ENCODE measurements at regions not wholly inside any gene's neighbourhood (a gene's known extent, or its start where the extent isn't known, plus 50 kb on each side); places are given as distances from the start of the nearest gene placed in this dataset.

DNA sequence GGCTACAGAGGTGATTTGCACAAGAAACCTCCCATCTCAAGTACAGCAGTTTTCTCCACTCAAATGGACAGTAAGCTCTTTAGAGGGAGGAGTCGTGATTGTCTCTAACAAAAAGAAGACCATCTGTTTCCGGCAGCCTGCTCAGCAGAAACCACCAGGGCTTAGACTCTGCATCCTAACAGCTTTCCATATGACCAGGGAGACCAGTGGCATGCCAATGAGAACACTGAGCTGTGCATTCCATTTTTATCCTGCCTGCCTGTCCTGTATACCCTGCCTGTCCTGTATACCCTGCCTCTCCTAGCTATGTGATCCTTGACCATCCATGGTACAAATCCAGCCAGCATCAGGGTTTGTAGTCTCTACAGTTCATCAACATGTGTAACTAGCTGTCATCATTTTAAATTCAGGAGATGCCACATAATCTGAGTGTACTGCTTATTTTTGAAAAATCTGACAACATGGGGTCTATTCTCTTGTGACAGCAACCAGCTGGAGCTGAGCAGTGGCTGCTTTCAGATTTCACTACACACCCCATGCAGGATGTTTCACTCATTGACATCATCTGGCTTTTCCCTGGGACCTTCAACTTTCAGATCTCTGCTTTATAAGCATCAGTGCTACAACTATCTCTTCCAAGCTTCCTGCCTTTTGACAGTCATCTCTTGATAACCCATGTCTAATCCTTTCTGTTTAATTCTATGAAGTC, 50.5 kb upstream of the POU2AF2 start:
- H3K4me3 ChIP-seq (ENCODE audit: low read depth, low read length), result no peak overlapping the region
- no peak for DNase-seq (ENCODE audit: low read depth)

DNA sequence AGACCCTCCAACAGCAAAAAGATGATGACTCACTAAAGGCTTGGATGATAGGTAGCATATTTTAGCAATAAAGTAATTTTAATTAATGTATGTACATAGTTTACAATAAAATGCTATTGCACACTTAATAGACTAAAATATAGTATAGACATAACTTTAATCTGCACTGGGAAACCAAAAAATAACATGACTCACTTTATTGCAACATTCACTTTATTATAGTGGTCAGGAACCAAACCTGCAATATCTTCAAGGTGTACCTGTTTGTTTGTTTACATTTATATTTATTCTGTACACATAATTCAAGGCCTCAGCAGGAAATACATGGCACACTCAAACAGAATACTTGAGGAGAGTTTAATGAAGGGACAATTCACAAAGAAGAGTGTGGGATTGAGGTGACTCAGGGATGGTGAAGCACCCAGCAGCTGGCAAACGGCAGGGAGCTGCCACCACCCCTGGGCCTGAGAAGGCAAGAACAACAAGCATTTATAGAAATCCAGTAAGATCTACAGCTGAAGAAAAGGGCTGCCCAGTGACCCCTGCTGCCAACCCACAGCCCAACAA, 51.5 kb upstream of the POU2AF2 start:
- no peak overlapping the region for H3K4me3 ChIP-seq (ENCODE audit: low read depth, low read length)
- DNase-seq (ENCODE audit: low read depth), result no peak

GRCh38 chr11:111189466-111189865, 56.1 kb upstream of the POU2AF2 start:
- DNase-seq (ENCODE audit: low read depth), result no peak

DNA sequence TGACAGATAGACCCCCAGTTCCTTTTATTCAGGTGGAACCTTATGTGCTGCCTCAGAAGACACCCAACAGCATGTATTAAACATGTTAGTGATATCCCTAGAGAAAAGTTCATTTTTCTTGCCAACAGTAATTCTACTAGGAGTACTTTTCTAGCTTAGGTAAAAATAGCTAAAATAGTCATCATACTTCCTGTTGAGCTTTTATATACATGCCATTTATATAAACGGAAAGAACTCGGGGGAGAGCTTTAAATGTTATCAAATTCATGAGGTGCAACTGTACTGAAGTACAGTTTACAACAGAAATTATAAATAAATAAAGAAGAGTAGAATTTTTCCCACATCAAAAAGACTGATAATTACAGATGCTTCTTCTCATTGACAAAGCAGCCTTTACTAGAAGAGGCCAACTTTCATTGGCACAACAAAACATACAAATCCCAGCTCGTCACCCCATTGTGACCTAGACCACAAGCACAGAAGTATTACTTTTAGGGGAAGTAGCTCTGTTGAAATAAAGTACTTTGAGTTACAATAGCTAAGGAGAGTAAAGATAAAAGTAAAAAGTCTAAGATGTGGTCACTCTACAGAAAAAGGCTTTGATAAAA, 59.1 kb upstream of the POU2AF2 start:
- H3K4me3 ChIP-seq (ENCODE audit: low read depth, low read length), result no peak overlapping the region
- DNase-seq (ENCODE audit: low read depth), result no peak

More at GRCh38 chr11:111189466-111189865, 56.1 kb upstream of the POU2AF2 start:
- no peak overlapping the region for H3K4me3 ChIP-seq (ENCODE audit: low read depth, low read length)

DNA sequence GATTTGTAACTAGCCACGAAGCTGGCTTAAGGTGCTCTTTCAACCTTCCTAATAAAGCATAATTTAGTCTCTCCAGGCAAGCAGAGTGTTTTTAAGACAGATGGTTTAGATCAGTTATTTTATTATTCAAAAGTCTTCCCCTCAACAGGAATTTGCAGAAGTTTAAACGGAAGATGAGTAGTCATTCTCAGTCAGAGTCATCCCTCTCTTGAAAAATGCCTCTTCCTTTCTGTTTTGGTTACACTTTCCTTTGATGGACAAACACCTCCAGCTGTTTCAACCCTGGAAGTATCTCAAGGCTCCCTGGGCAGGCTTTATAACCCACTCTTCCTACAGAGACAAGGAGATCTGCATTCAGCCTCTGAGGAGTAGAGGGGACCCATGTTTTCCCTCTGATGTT, 60.3 kb upstream of the POU2AF2 start:
- no peak overlapping the region for H3K4me3 ChIP-seq (ENCODE audit: low read depth, low read length)
- peak; percentile 7 for DNase-seq (ENCODE audit: low read depth)

GRCh38 chr11:111183706-111184105, 61.8 kb upstream of the POU2AF2 start:
- H3K4me3 ChIP-seq (ENCODE audit: low read depth, low read length), result no peak overlapping the region
- DNase-seq (ENCODE audit: low read depth), result no peak

DNA sequence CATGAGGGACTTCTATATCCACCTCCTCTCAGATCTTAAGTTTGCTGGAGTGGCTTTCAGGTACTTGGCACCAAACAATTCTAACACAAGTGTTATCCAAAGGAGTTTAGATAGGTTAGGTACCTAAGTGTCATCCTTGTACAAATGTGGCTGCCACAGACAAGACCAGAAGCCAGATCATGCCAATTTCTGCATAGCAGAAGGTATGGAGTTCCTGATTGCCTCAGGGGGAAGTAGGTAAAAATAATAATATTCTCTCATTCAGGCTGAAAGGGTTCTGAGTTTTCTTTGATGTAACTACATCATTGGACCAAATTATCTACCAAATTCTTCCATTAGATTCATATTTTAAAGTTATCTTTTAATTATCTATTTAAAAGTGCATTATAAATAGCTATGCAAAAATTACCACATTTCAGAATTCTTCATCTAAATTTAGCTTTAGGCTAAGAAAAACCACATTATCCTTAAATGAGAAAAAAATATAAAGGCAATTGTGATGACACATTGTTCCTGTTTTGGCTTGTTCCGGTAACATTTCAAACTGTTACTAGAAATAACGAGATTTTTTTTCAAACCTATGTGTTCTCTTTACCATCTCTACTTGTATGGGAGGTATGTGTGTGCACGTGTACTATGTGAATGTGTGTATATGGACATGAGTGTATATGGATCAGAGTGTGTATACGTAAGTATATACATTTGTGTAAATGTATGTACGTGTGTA, 66.2 kb upstream of the POU2AF2 start:
- H3K4me3 ChIP-seq (ENCODE audit: low read depth, low read length), result no peak overlapping the region
- DNase-seq (ENCODE audit: low read depth), result no peak

DNA sequence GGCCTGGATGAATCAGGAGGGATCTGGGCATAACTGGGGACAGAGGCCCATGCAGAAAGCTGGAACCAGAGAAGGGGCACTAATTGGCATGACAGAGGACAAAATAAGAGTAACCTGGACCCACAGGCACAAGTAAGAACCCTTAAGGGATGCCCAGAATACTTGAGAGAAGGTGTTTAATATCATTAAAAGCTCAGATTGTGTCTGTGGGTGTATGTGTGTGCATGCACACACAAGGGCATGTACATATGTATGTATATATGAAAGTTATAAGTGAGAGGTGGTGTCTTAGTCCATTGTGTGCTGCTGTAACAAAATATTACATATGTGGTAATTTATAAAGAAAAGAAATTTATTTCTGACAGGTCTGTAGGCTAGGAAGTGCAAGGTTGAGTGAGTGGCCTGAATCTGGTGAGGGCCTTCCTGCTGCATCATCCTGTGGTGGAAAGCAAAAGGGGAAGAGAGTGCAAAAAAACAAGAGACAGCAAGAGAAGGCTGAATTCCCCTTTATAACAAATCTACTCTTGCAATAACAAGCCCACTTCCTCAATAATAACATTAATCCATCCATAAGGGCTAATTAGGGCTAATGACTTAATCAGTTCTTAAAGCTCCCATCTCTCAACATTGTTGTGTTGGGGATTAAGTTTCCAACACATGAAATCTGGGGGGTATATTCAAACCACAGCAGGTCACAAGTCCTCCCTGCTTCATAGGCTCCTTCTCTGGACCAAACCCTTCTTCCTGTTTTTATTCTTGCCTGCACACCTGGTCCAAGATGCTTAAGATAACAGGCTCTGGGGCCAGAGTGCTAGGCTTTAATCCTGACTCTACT, 68.3 kb upstream of the POU2AF2 start:
- H3K4me3 ChIP-seq (ENCODE audit: low read depth, low read length), result no peak overlapping the region
- no peak for DNase-seq (ENCODE audit: low read depth)

GRCh38 chr11:111176603-111177002, 68.9 kb upstream of the POU2AF2 start:
- H3K4me3 ChIP-seq (ENCODE audit: low read depth, low read length), result no peak overlapping the region
- no peak for DNase-seq (ENCODE audit: low read depth)

DNA sequence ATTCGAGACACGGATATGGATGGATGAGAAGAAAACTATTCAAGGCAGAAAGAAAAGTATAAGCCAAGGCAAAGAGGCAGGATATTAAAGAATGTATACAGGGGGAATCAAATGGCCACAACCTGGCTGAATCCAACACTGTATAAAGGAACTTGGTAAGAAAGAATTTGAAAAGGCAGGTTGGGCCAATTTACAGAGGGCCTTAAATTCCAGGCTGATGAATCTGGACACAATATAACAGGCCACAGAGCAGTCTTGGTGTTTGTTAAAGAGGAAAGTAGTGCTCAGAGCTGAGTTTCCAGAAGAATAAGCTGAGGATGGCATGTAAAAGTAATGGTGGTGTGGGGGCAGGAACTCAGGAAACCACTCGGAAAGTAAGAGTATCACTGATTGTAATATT, 72.3 kb upstream of the POU2AF2 start:
- no peak for DNase-seq (ENCODE audit: low read depth)
- no peak overlapping the region for H3K4me3 ChIP-seq (ENCODE audit: low read depth, low read length)

DNA sequence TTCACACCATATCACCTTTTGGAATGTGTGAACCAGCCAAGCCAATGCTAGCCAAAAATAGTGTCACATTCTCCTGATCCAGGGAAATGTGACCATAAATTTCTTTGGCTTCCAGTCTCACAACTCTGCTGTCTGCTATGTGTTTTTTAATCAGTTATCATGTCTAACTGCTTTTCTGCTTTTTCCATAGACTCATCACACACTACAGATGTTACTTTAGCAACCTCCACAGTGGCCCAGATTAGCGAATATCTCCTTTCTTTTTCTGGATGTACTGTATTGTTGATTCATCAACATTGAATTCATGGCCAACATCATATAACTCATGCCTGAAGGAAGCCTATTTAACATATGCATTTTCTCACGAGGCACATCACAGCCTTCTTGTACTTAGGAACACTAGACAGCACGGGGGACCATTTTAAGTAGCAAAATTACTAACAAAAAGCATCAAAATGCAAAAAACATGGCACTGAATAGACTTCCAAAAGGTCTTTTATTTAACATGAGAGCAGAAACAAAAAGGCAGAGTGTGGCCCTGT, 73.1 kb upstream of the POU2AF2 start:
- no peak overlapping the region for H3K4me3 ChIP-seq (ENCODE audit: low read depth, low read length)
- DNase-seq (ENCODE audit: low read depth), result no peak

DNA sequence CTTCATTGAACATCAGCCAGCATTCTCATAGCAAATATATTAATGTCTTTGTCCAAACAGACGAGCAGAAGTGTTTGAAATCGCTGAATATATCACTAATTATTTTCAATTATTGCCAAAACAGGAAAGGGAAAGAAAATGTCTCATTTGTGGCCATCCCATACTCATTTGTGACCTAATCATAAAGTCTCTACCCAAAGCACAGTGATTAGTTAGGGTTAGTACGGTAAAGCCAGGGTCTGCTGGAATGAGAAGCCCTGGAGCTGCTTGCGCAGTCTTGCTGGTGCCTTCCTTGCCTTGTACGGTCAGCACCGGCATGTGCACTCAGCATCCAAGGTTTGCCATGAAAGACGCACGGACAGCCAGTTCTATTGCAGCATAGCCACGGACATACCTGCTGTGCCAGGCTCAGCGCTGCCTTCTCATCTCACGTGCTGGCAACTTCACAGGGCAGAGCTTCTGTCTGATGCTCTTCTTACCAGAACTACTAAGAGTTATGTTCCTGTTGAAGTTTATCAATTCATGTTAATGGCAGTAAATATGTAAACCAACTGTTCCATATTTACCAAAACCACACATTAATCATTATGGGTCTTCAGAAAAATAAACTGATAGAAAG, 74.7 kb upstream of the POU2AF2 start:
- DNase-seq (ENCODE audit: low read depth), result no peak
- no peak overlapping the region for H3K4me3 ChIP-seq (ENCODE audit: low read depth, low read length)

DNA sequence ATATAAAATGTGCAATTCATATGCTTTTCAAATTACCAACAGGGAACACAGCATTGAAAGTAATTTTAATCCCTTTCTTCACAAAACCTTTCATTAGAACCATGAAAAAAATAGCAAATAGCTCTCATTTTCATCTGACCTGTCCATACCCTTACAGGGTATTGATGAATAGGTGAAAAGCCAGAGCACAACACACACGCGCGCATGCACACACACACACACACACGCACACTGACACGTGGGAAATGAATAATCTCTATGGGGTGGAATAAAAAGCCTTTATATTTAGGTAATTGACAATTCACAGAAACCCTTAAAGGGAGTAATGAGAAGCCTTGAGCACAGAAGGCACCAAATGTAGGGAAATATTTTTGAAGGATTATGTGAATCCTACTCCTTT, 76.2 kb upstream of the POU2AF2 start:
- H3K4me3 ChIP-seq (ENCODE audit: low read depth, low read length), result no peak overlapping the region
- DNase-seq (ENCODE audit: low read depth), result no peak

- H3K4me3 ChIP-seq (ENCODE audit: low read depth, low read length), result no peak overlapping the region
- DNase-seq (ENCODE audit: low read depth), result no peak
Observed at GRCh38 chr11:111168871-111169270, 76.7 kb upstream of the POU2AF2 start.

DNA sequence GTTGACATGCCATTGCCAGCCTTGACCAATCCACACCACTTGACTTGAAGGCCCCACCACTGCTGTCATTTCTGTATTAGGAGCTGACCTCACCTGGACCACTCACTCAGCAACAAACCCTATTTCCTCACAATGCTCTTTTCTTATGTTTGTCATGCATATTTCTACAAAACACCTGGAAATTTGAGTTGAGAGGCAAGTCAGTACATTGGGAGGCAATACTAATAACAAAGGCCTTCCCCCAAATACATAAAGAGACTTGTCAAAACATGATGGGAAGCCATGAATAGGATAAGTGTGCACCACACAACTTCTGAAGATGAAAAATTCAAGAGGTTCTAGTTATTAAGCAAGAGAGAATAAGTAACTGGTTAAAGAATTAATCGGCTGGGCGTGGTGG, 77.9 kb upstream of the POU2AF2 start:
- H3K4me3 ChIP-seq (ENCODE audit: low read depth, low read length), result no peak overlapping the region
- DNase-seq (ENCODE audit: low read depth), result no peak

DNA sequence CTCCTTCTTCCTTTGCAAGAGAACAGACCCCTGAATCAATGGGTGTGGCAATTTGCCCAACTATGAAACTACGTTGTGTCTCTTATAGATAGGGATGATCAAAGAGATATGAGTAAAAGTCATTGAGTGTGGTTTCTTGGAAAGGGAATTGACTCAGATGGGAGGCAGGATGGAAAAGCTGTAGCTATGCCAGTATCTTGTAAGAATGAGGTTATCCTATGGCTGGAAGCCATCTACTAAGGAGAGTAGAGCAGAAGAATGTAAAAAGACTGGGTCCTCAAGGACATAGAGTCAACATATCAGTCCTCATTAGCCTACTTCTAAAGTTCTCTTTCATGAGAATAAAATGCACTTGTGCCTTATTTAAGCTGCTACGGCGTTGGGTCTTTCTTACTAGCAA, 78.9 kb upstream of the POU2AF2 start:
- DNase-seq (ENCODE audit: low read depth), result no peak
- H3K4me3 ChIP-seq (ENCODE audit: low read depth, low read length), result no peak overlapping the region

- no peak for DNase-seq (ENCODE audit: low read depth)
- no peak overlapping the region for H3K4me3 ChIP-seq (ENCODE audit: low read depth, low read length)
Observed at GRCh38 chr11:111162305-111162704, 83.2 kb upstream of the POU2AF2 start.

DNA sequence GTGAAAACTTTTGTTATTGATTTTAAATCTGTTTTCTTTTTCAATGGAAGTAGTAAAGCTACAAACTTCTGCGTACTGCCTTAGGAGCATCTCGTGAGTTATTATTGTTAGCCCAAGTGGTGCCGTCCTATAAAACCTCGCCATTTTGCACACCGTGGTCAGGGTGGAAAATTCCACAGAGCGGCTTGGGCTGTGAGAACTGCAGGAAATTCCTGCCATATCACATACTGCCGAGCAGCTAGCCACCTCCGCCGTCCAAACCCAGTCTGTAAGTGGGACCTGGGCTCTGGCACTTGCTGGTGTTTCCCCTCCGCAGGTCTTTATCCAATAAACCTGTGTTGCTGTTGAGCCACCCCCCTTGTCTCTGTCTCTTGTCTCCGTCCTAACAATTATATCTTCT, 88.0 kb upstream of the POU2AF2 start:
- no peak for DNase-seq (ENCODE audit: low read depth)
- no peak overlapping the region for H3K4me3 ChIP-seq (ENCODE audit: low read depth, low read length)

DNA sequence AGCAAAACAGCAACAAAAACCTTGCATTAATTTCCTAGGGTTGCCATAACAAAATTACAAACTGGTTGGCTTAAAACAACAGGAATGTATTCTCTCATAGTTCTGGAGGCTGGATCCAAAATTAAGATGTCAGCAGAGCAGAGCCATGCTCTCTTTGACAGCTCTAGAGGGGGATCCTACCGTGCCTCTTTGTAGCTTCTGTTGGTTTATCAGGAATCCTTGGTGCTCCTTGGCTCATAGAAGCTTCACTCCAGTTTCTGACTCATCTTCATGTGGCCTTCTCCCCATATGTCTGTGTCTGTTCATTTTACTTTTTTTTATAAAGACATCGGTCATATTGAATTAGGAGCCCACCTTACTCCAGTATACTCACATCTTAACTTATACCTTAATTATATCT, 90.5 kb upstream of the POU2AF2 start:
- DNase-seq (ENCODE audit: low read depth), result no peak

More for the DNA sequence above, 90.5 kb upstream of the POU2AF2 start:
- H3K4me3 ChIP-seq (ENCODE audit: low read depth, low read length), result no peak overlapping the region
